Transverse colon (tissue), 4 donors: ENCODE measurements at regions not wholly inside any gene's neighbourhood (a gene's known extent, or its start where the extent isn't known, plus 50 kb on each side); places are given as distances from the start of the nearest gene placed in this dataset.

Experiments used
- DNase-seq: peaks from one replicate; pipeline ENCODE4 v3.0.0-alpha.2; 2019
- H3K27ac ChIP-seq, 4 donors: fragments of 200-600 bp; sonication (generic); 2 replicates each; pipeline ENCODE4 v1.5.1; 2016 to 2018; ENCODE audit warnings: inconsistent platforms in 4 of 4
- H3K27me3 ChIP-seq: fragments of 200-600 bp; sonication (generic); 2 replicates; pipeline ENCODE4 v1.5.1; 2017; ENCODE audit warnings: inconsistent platforms
- H3K36me3 ChIP-seq, 4 donors: fragments of 200-600 bp; sonication (generic); 2 replicates each; pipeline ENCODE4 v1.5.1; 2017 to 2019; ENCODE audit warnings: inconsistent platforms in 4 of 4
- H3K4me1 ChIP-seq, 4 donors: fragments of 200-600 bp; sonication (generic); 2 replicates each; pipeline ENCODE4 v1.5.1; 2017 to 2020; ENCODE audit warnings: inconsistent platforms in 4 of 4
- H3K4me3 ChIP-seq, 4 donors: fragments of 200-600 bp; sonication (generic); 1 replicate in 1 of 4; 2 replicates in 3 of 4; pipeline versions ENCODE4 v1.5.1 to v1.6.1; 2017 to 2019; ENCODE audit warnings: inconsistent platforms in 4 of 4
- H3K9me3 ChIP-seq, 2 donors: fragments of 200-600 bp; sonication (generic); 2 replicates each; pipeline ENCODE4 v1.5.1; 2017 to 2019; ENCODE audit warnings: inconsistent platforms in 2 of 2
- CTCF ChIP-seq, 5 experiments: fragments of 200-600 bp in 3 of 5; fragments of 450-650 bp in 2 of 5; sonication (generic) in 3 of 5; IDR thresholded peaks; 1 replicate in 2 of 5; 2 replicates in 3 of 5; pipeline ENCODE4 v1.5.1; 2016 to 2017; ENCODE audit warnings: antibody characterized with exemption in 5 of 5, inconsistent platforms in 3 of 5, mild to moderate bottlenecking in 2 of 5, moderate library complexity in 1 of 5
- EP300 ChIP-seq: sonication (generic); formaldehyde crosslinking; IDR thresholded peaks from one replicate; pipeline ENCODE4 v1.6.1; 2017; ENCODE audit warnings: antibody characterized with exemption, low read depth
- POLR2A ChIP-seq: fragments of 450-650 bp; IDR thresholded peaks from one replicate; pipeline ENCODE4 v1.6.1; 2016; ENCODE audit warnings: antibody characterized with exemption, mild to moderate bottlenecking, moderate library complexity
- POLR2AphosphoS5 ChIP-seq, 3 donors: sonication (generic); formaldehyde crosslinking; IDR thresholded peaks; one replicate each; pipeline ENCODE4 v1.6.1; 2016; ENCODE audit warnings: antibody characterized with exemption in 3 of 3
- WGBS, 2 donors: methylation state at CpG; one replicate each; pipeline ENCODE4 v1.1.5; 2018; ENCODE audit warnings: low coverage in 1 of 2; 5-methylcytosine and 5-hydroxymethylcytosine counted together
- in situ Hi-C, 4 donors: fragments of 200-750 bp; cut with MboI; loops; one replicate each; pipeline versions ENCODE4 v1.15.0 to v1.15.1; 2017; ENCODE audit warnings: low sequenced_read_pairs in 3 of 4, low pct_ligation_motif_present in 1 of 4, low pct_unique_long_range_greater_than_20kb in 1 of 4
- intact Hi-C: fragments of 100-400 bp; cut with DNase I; formaldehyde crosslinking; loops from one replicate; pipeline ENCODE4 v1.15.1; 2023; ENCODE audit warnings: low total_unique reads

GRCh38 chr13:53136554-53137215 lies 108.1 kb downstream of the OLFM4 start:
- no peak for DNase-seq
- no peaks in the 10 kb centered on the region for H3K36me3 ChIP-seq

GRCh38 chr13:53137779-53138178 lies 109.2 kb downstream of the OLFM4 start:
- H3K4me3 ChIP-seq = no peak overlapping the region
- no peaks in the 10 kb centered on the region for H3K27me3 ChIP-seq
- no peaks in the 10 kb centered on the region for H3K4me1 ChIP-seq
- TF ChIP-seq POLR2AphosphoS5 (IDR thresholded peaks at IDR 0.05) (peak in 1 of 3 donors; percentile 28), EP300 (no peak)
- no peak for DNase-seq
- intact Hi-C loops = no loop called here
- WGBS, 2 donors = 56% methylated on average over 1 of the region's 1 CpG; no CpG with 5 or more reads in 1 of the 2 donors
- in situ Hi-C loops = no loop called here
- H3K9me3 ChIP-seq = no peaks in the 10 kb centered on the region
- peak overlapping the region in 2 of 4 donors; percentile 10 to 33 for H3K27ac ChIP-seq
- H3K36me3 ChIP-seq = no peaks in the 10 kb centered on the region

More at GRCh38 chr13:53136554-53137215, 108.1 kb downstream of the OLFM4 start:
- Histone ChIP-seq H3K27ac (no peak overlapping the region), H3K27me3 (no peaks in the 10 kb centered on the region), H3K4me3 (no peak overlapping the region), H3K4me1 (no peaks in the 10 kb centered on the region), H3K9me3 (no peaks in the 10 kb centered on the region)
- in situ Hi-C loops (no loop called here), intact Hi-C loops (no loop called here)
- TF ChIP-seq POLR2AphosphoS5 (IDR thresholded peaks at IDR 0.05) (no peak), EP300 (no peak), CTCF (IDR thresholded peaks at IDR 0.05) (no peak), POLR2A (no peak)
- WGBS, 2 donors = 80 to 83% methylated on average over 1 to 3 of the region's 3 CpGs

GRCh38 chr13:53138376-53139036 lies 109.9 kb downstream of the OLFM4 start:
- 81 to 91% methylated on average over 4 to 14 of the region's 14 CpGs for WGBS, 2 donors
- no peaks in the 10 kb centered on the region for H3K36me3 ChIP-seq
- in situ Hi-C loops = no loop called here

GRCh38 chr13:53141336-53141735 lies 112.7 kb downstream of the OLFM4 start:
- 64 to 79% methylated on average over 3 of the region's 3 CpGs for WGBS, 2 donors
- intact Hi-C loops = no loop called here
- DNase-seq = no peak
- no peaks in the 10 kb centered on the region for H3K36me3 ChIP-seq
- H3K9me3 ChIP-seq = no peaks in the 10 kb centered on the region
- no peaks in the 10 kb centered on the region for H3K4me1 ChIP-seq
- in situ Hi-C loops = no loop called here
- no peak overlapping the region for H3K4me3 ChIP-seq
- TF ChIP-seq CTCF (IDR thresholded peaks at IDR 0.05) = no peak
- no peak for TF ChIP-seq POLR2A
- TF ChIP-seq EP300 = no peak
- TF ChIP-seq POLR2AphosphoS5 (IDR thresholded peaks at IDR 0.05) = no peak
- H3K27ac ChIP-seq = no peak overlapping the region
- peaks cover 4% of the 10 kb centered on the region for H3K27me3 ChIP-seq

More at GRCh38 chr13:53138376-53139036, 109.9 kb downstream of the OLFM4 start:
- H3K27ac ChIP-seq = no peak overlapping the region
- H3K27me3 ChIP-seq = no peaks in the 10 kb centered on the region
- intact Hi-C loops = no loop called here
- no peaks in the 10 kb centered on the region for H3K4me1 ChIP-seq
- no peak overlapping the region for H3K4me3 ChIP-seq
- no peak for TF ChIP-seq POLR2AphosphoS5 (IDR thresholded peaks at IDR 0.05)
- no peak for TF ChIP-seq POLR2A
- TF ChIP-seq EP300 = no peak
- no peak for TF ChIP-seq CTCF (IDR thresholded peaks at IDR 0.05)
- DNase-seq = no peak
- H3K9me3 ChIP-seq = no peaks in the 10 kb centered on the region
